Activated naive CD4-positive, alpha-beta T cell treated with anti-CD3 and anti-CD28 coated beads, Interleukin-2, amount 10 ng/mL, durations not matched to agents 7 days and 5 days (primary cell): ENCODE measurements at regions not wholly inside any gene's neighbourhood (a gene's known extent, or its start where the extent isn't known, plus 50 kb on each side); places are given as distances from the start of the nearest gene placed in this dataset.

Experiments
- CTCF ChIA-PET: fragments of 350-600 bp; sonication (Branson Sonifier 250); formaldehyde crosslinking; loops from one replicate; lab custom pipeline; 2021; ENCODE audit warnings: antibody characterized with exemption; lab: Charles Lee
- DNase-seq: peaks from one replicate; pipeline ENCODE4 v3.0.0-alpha.2; 2020
- H3K27ac Mint-ChIP-seq: one replicate; pipeline ENCODE4 v1.8.0; 2021; ENCODE audit warnings: mild to moderate bottlenecking, moderate library complexity, mixed read lengths
- H3K27me3 Mint-ChIP-seq: one replicate; pipeline ENCODE4 v1.8.0; 2021; ENCODE audit warnings: mild to moderate bottlenecking, mixed read lengths
- H3K36me3 Mint-ChIP-seq: one replicate; pipeline ENCODE4 v1.8.0; 2021; ENCODE audit warnings: mixed read lengths
- H3K4me1 Mint-ChIP-seq: one replicate; pipeline ENCODE4 v1.8.0; 2021; ENCODE audit warnings: mixed read lengths
- H3K4me3 Mint-ChIP-seq: one replicate; pipeline ENCODE4 v1.8.0; 2021; ENCODE audit warnings: mild to moderate bottlenecking, moderate library complexity, mixed read lengths
- H3K9me3 Mint-ChIP-seq: one replicate; pipeline ENCODE4 v1.8.0; 2021; ENCODE audit warnings: mixed read lengths

- DNase-seq: no peak
- Mint-ChIP-seq H3K27ac (no peak overlapping the region), H3K27me3 (peaks cover 5% of the 10 kb centered on the region), H3K9me3 (no peaks in the 10 kb centered on the region), H3K4me3 (no peak overlapping the region), H3K36me3 (no peaks in the 10 kb centered on the region), H3K4me1 (peaks cover 2% of the 10 kb centered on the region)
- CTCF ChIA-PET: no interaction called here
These were observed 119.2 kb upstream of the ATP1B1 start for GRCh38 chr1:168987330-168987729.

- Mint-ChIP-seq H3K27ac (no peak overlapping the region), H3K9me3 (no peaks in the 10 kb centered on the region), H3K36me3 (no peaks in the 10 kb centered on the region), H3K27me3 (peaks cover 5% of the 10 kb centered on the region), H3K4me1 (peaks cover 2% of the 10 kb centered on the region), H3K4me3 (no peak overlapping the region)
- DNase-seq: no peak
- CTCF ChIA-PET: no interaction called here
These were observed 118.6 kb upstream of the ATP1B1 start for GRCh38 chr1:168987923-168988322.

GRCh38 chr1:168989985-168990384 lies 116.5 kb upstream of the ATP1B1 start:
- peaks cover 2% of the 10 kb centered on the region for H3K4me1 Mint-ChIP-seq
- CTCF ChIA-PET: no interaction called here
- H3K27me3 Mint-ChIP-seq: peaks cover 5% of the 10 kb centered on the region
- no peak for DNase-seq
- no peaks in the 10 kb centered on the region for H3K36me3 Mint-ChIP-seq
- no peak overlapping the region for H3K27ac Mint-ChIP-seq
- H3K9me3 Mint-ChIP-seq: no peaks in the 10 kb centered on the region
- H3K4me3 Mint-ChIP-seq: no peak overlapping the region

GRCh38 chr1:168991667-168992475 lies 114.6 kb upstream of the ATP1B1 start:
- peaks cover 2% of the 10 kb centered on the region for H3K4me1 Mint-ChIP-seq
- CTCF ChIA-PET: no interaction called here
- no peak overlapping the region for H3K27ac Mint-ChIP-seq
- no peak overlapping the region for H3K4me3 Mint-ChIP-seq
- DNase-seq: no peak
- H3K36me3 Mint-ChIP-seq: no peaks in the 10 kb centered on the region
- peaks cover 5% of the 10 kb centered on the region for H3K27me3 Mint-ChIP-seq
- no peaks in the 10 kb centered on the region for H3K9me3 Mint-ChIP-seq

- CTCF ChIA-PET: no interaction called here
- no peak overlapping the region for H3K27ac Mint-ChIP-seq
- no peaks in the 10 kb centered on the region for H3K9me3 Mint-ChIP-seq
- peaks cover 4% of the 10 kb centered on the region for H3K4me1 Mint-ChIP-seq
- no peak for DNase-seq
- peaks cover 15% of the 10 kb centered on the region for H3K27me3 Mint-ChIP-seq
- H3K36me3 Mint-ChIP-seq: no peaks in the 10 kb centered on the region
- H3K4me3 Mint-ChIP-seq: no peak overlapping the region
These were observed 105.1 kb upstream of the ATP1B1 start for GRCh38 chr1:169001353-169001752.

- H3K4me1 Mint-ChIP-seq: no peaks in the 10 kb centered on the region
- no peaks in the 10 kb centered on the region for H3K36me3 Mint-ChIP-seq
- no peaks in the 10 kb centered on the region for H3K9me3 Mint-ChIP-seq
- H3K4me3 Mint-ChIP-seq: no peak overlapping the region
- CTCF ChIA-PET: interaction anchor here (0.6 kb wide), 1 partner anchor 78 kb away, joined by 3 read pairs; no protein-coding TSS in a partner anchor
- peaks cover 4% of the 10 kb centered on the region for H3K27me3 Mint-ChIP-seq
- no peak overlapping the region for H3K27ac Mint-ChIP-seq
- DNase-seq: no peak
These were observed 102.5 kb upstream of the ATP1B1 start for GRCh38 chr1:169003864-169004516.

- Mint-ChIP-seq H3K27ac (no peak overlapping the region), H3K4me1 (no peaks in the 10 kb centered on the region), H3K9me3 (no peaks in the 10 kb centered on the region), H3K27me3 (peaks cover 4% of the 10 kb centered on the region), H3K4me3 (no peak overlapping the region), H3K36me3 (no peaks in the 10 kb centered on the region)
- CTCF ChIA-PET: no interaction called here
- DNase-seq: no peak
These were observed 100.7 kb upstream of the ATP1B1 start for GRCh38 chr1:169005776-169006175.

GRCh38 chr1:169009666-169010065 lies 96.8 kb upstream of the ATP1B1 start:
- CTCF ChIA-PET: no interaction called here
- Mint-ChIP-seq H3K4me3 (no peak overlapping the region), H3K27me3 (no peaks in the 10 kb centered on the region), H3K9me3 (no peaks in the 10 kb centered on the region), H3K27ac (no peak overlapping the region), H3K4me1 (no peaks in the 10 kb centered on the region), H3K36me3 (no peaks in the 10 kb centered on the region)
- no peak for DNase-seq

GRCh38 chr1:169012416-169012815 lies 94.1 kb upstream of the ATP1B1 start:
- Mint-ChIP-seq H3K36me3 (no peaks in the 10 kb centered on the region), H3K27ac (no peak overlapping the region), H3K27me3 (peaks cover 7% of the 10 kb centered on the region), H3K4me1 (no peaks in the 10 kb centered on the region), H3K4me3 (no peak overlapping the region), H3K9me3 (no peaks in the 10 kb centered on the region)
- CTCF ChIA-PET: no interaction called here
- no peak for DNase-seq

GRCh38 chr1:169013821-169014220 lies 92.7 kb upstream of the ATP1B1 start:
- peaks cover 7% of the 10 kb centered on the region for H3K27me3 Mint-ChIP-seq
- no peak for DNase-seq
- peaks cover 8% of the 10 kb centered on the region for H3K4me1 Mint-ChIP-seq
- H3K36me3 Mint-ChIP-seq: no peaks in the 10 kb centered on the region
- no peak overlapping the region for H3K27ac Mint-ChIP-seq
- no peaks in the 10 kb centered on the region for H3K9me3 Mint-ChIP-seq
- CTCF ChIA-PET: no interaction called here
- no peak overlapping the region for H3K4me3 Mint-ChIP-seq

- Mint-ChIP-seq H3K36me3 (no peaks in the 10 kb centered on the region), H3K27me3 (peaks cover 15% of the 10 kb centered on the region), H3K9me3 (no peaks in the 10 kb centered on the region), H3K4me3 (no peak overlapping the region), H3K4me1 (peaks cover 12% of the 10 kb centered on the region), H3K27ac (no peak overlapping the region)
- CTCF ChIA-PET: no interaction called here
- DNase-seq: no peak
These were observed 91.0 kb upstream of the ATP1B1 start for GRCh38 chr1:169015464-169015863.

GRCh38 chr1:169018751-169019150 lies 87.7 kb upstream of the ATP1B1 start:
- H3K36me3 Mint-ChIP-seq: no peaks in the 10 kb centered on the region
- H3K27me3 Mint-ChIP-seq: peaks cover 23% of the 10 kb centered on the region
- CTCF ChIA-PET: no interaction called here
- no peak overlapping the region for H3K27ac Mint-ChIP-seq
- H3K4me1 Mint-ChIP-seq: peaks cover 12% of the 10 kb centered on the region
- H3K9me3 Mint-ChIP-seq: no peaks in the 10 kb centered on the region
- no peak overlapping the region for H3K4me3 Mint-ChIP-seq
- no peak for DNase-seq

- Mint-ChIP-seq H3K4me1 (peaks cover 12% of the 10 kb centered on the region), H3K36me3 (no peaks in the 10 kb centered on the region), H3K4me3 (no peak overlapping the region), H3K27ac (no peak overlapping the region), H3K27me3 (peaks cover 31% of the 10 kb centered on the region), H3K9me3 (no peaks in the 10 kb centered on the region)
- CTCF ChIA-PET: no interaction called here
- DNase-seq: no peak
These were observed 87.0 kb upstream of the ATP1B1 start for GRCh38 chr1:169019419-169020058.

- Mint-ChIP-seq H3K4me1 (peaks cover 12% of the 10 kb centered on the region), H3K27me3 (peaks cover 24% of the 10 kb centered on the region), H3K9me3 (no peaks in the 10 kb centered on the region), H3K27ac (no peak overlapping the region), H3K36me3 (no peaks in the 10 kb centered on the region), H3K4me3 (no peak overlapping the region)
- no peak for DNase-seq
- CTCF ChIA-PET: no interaction called here
These were observed 85.8 kb upstream of the ATP1B1 start for GRCh38 chr1:169020684-169021083.

GRCh38 chr1:169022648-169023047 lies 83.8 kb upstream of the ATP1B1 start:
- no peaks in the 10 kb centered on the region for H3K36me3 Mint-ChIP-seq
- H3K27ac Mint-ChIP-seq: no peak overlapping the region
- CTCF ChIA-PET: no interaction called here
- no peak for DNase-seq
- no peak overlapping the region for H3K4me3 Mint-ChIP-seq
- peaks cover 30% of the 10 kb centered on the region for H3K27me3 Mint-ChIP-seq
- no peaks in the 10 kb centered on the region for H3K9me3 Mint-ChIP-seq
- peaks cover 12% of the 10 kb centered on the region for H3K4me1 Mint-ChIP-seq
